GM21619 (cell line): ENCODE measurements at regions not wholly inside any gene's neighbourhood (a gene's known extent, or its start where the extent isn't known, plus 50 kb on each side); places are given as distances from the start of the nearest gene placed in this dataset.

Experiments used
- ATAC-seq: cut with Tn5 transposase; IDR thresholded peaks from one replicate; pipeline ENCODE4 v1.9.1; 2021; ENCODE audit not compliant: unreplicated experiment

DNA sequence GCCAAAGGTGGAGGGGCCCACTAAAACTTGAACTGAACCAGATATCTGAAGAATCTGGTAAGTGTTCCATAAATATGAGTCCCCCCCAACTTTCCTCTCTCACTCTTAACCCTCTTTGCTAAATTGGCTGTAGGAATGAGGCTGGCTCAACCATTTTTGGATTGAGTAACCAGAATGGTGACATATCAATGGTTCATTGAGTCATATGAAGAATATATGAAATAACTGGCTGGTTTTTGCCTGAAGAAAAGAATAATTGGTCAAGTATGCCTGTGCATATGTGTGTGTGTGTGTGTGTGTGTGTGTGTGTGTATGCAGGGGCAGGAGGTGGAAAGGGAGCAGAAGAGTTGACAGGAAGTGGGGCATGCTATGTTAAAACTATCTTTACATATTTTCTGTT lies 472.9 kb upstream of the THBS1 start:
- no peak for ATAC-seq

DNA sequence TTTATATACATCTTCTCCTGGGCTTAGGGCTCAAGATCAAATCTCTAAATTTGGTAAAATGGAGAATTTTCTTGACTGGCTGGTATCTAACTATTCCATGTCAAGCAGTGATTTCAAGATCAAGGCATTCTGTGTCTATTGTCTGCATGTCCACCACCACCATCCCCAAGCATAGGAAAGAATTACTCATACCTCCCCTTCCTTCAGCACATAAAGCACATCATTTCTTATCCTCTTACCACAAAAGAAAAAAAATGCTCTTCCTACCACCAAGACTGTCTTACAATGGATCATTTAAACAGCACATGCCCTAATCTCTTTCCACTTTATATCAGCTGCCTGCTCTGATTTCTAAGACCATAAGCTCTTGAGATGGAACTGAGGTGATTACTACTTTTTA lies 470.5 kb upstream of the THBS1 start:
- no peak for ATAC-seq

DNA sequence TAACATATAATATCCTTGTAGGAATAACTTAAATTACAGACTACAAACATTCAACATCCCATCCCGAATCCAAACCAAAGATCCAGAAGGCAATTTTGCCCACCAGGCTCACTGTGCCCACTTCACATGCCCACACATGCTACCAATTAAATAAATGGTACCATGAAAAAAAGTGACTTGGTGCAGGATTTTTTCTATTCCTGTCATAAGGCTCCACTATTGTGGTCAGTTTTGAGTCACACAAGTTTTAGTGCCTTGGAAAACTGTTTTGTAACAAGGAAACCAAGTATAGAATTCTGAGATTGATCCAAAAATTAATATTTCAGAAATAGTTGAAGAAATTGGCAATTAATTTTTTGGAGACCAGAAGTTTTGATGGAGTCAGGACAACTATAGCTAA lies 470.1 kb upstream of the THBS1 start:
- no peak for ATAC-seq

DNA sequence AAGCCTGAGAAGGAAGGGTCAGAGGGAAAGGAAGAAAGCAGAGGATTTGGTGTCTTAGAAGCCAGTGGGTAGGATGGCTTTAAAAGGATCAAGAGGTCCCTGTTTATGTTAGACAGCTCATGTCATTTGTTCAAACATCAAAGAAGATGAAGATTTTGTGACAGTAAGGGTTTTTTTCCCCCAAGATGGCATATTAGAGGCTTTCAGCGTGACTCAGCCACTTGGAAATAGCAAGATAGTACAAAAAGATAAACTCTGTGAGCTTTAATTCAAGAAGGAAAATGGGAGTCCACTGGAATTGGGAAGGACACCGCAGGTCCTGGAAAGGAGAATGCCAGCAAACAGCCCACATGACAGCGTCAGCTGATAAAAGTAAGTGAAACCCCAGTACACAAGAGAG lies 467.1 kb upstream of the THBS1 start:
- ATAC-seq = no peak

DNA sequence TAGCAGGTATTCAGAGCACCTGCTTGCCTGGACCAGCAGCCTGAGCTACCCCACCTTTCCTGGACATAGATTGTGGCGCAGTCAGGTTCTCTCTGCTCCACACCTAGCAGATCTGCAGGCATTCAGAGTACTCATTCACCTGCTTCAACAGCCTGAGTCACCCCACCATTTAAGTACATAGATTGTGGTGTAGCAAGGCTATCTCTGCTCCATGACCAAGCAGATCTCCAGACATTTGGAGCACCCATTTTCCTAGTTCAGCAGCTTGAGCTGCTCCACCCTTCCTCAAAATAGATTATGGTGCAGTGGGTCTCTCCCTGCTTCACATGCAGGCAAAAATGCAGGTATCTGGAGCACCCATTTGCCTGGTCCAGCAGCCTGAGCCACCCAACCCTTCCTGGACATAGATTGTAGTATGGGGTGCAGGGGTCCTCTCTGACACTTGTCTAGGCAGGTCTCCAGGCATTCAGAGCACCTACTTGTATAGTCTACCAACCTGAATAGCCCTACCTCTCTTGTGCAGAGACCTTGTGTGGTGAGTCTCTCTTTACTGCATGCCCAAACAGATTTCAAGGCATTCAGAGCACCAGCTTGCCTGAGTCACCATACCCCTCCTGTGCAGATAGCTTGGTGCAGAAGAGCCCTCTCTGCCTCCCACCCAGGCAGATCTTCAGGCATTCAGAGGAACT lies 466.0 kb upstream of the THBS1 start:
- no peak for ATAC-seq

DNA sequence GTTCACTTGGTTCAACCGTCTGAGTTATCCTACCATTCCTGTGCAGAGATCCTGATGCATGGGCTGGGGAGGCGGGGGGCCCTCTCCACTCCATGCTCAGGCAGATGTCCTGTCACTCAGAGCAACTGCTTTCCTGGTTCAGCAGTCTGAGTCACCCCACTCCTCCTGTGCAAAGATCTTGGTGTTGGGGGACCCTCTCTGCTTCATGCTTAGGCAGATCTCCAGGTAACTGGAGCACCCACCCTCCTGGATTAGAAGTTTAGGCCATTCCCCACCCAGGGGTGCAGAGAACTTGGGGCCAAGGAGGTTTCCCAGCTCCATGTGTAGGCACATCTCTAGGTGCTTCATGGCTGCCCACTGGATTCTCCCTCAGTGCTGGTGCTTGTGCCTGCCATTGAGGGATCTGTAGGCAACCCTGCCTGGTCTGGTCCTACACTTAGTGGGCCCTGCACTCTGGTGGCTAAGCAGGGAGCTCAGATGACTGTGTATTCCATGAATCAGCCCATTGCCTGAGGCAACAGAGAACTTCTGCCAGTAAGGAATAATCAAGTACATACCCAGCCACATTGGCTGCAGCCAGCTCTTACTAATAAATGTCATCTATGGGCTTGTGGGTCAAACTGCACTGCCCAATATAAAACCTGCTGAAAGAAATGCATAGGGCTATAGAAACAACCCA lies 465.4 kb upstream of the THBS1 start:
- ATAC-seq = no peak

DNA sequence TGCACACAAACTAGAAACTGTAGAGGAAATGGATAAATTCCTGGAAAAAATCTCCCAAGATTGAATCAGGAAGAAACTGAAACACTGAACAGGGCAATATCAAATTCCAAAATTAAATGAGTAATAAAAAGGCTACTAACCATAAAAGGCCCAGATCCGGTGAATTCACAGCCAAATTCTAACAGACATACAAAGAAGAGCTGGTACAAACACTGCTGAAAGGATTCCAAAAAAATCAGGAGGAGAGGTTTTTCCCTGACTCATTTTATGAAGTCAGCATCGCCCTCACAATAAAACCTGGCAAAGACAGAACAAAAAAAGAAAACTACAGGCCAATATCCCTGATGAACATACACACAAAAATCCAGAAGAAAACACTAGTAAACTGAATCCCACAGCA lies 462.4 kb upstream of the THBS1 start:
- ATAC-seq = no peak

DNA sequence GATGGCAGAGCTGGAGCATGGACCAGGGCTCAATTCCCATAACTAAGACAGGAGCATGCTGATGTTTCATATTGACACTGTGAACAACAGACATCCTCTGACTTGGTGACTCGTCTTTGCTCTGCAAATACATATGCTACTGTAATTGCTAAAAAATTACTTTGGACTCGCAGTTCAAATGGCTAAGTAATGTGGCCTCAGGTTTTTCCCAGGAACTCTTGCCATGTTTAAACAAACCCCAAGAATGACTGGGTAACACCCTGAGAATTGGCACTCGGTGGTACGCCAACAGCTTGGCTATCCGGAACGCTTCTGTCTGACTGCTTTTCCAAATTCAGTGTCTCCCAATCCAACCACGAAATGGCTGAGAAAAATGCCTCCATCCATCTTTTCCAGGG lies 456.7 kb upstream of the THBS1 start:
- no peak for ATAC-seq

DNA sequence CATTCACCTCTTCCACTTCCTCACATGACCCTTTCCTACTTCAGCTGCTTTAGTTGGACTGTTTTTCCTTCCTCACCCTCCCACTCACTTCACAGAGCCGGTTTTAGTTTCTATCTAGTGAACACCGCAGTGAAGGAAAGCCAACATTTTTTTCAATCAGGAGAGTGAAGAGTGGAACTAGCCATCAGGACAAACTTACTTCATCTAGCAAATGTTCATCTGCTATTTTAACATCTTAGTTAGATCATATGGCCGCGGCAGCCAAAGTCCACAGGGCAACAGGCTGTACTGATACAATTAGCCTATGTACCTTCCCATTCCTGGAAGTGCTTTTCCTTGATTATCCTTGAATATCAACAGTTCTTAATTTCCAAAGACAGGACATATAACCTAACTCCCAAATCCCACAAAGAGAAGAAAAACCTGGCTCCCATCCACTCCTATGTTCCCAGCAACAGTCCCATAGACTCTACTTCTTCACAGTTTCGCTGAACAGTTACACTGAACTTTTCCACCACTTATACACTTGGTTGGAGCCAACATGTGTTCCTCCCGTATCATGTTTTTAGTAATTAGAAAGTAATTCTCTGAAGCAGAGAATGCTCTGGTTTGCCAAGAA lies 456.2 kb upstream of the THBS1 start:
- ATAC-seq = no peak

DNA sequence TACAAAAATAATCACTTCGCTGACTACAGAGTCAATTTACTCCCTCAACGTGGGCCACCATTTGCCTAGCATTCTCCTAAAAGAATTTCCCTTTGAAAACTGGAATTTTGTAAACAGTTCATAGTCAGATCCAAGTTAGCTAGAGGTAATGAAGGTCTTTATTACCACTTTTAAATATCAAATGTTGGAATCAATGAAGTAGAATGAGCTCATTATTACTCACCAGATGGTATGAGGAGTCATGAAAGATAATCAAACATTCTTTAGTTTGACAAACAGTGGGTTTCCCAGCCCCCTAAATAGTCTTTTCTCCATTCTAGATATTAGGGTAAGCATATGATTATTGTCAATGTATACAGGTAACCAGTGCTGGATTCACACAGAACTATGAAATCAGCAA lies 455.7 kb upstream of the THBS1 start:
- ATAC-seq = no peak

DNA sequence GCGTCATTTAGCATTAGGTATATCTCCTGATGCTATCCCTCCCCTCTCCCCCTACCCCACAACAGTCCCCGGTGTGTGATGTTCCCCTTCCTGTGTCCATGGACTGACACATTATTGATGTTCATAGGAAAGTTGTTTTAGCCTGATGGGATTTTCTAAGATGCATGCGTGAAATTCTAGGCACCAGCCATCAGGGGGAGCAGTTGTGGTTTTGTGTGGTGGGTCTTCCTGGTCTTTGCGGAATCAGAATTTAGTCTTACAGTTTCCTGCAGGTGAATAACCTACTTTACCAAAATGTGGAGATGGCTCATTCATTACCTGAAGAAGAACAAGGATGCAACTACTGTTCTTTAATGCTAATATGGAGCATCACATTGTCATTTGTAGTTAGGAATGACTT lies 455.0 kb upstream of the THBS1 start:
- no peak for ATAC-seq

DNA sequence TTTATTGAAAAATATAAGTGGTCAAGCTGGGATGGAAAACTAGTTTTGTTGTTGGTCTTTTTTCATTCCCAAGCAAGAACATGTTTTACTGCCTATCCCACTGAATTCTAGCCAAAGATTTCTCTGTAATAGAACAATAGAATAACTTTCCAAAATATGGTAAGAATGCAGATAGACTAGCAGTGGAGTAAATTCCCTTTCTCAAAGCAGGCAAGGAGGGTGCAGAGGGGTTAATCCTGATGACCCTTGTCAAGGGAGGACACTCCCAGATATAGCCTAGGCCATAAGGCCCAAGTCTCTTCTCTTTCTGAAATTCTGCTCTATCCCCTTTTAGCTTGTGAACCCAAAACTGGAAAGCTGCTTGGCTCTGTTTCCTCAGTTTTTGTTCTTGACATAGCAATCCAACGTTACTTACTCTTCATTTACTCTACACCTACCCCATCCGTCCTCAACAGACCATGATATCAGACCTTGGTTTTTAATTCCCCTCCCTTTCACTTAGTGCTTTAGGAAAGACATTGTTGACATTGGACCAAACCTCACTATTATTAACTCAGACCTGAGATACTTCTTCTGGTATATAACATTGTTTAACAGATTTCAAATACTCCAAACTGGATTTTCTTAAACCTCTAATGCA lies 453.6 kb upstream of the THBS1 start:
- no peak for ATAC-seq

DNA sequence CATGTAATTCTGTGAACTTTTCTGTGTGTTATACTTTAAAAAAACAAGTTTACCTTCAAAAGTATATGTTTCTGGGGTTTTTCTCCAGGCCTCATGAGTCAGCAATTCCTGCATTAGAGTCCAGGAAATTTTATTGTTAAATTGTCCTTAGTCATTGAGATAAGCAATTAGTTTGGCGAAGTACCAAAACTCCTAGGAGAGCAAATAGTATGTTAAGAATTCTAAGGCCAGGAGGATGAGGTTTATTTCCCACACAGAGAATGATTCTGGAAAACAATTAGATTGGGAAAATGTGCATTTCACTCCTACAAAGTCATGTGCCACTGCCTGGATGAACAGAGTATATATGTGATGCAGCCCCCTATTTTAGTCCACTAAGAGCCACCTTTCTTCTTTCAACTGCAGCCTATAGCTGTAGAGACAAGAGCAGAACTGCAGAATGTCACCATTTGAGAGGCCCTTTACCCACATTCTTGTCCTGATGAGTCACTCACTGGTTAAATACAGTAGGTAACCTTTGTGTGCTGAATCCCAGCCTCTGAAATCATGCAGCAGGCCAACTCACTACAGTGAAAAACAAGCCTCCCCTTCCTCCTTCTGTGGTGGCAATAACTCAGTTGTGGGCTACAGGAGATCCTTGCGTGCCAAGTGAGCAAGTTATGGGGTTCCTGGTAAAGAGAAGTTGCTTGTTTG lies 452.8 kb upstream of the THBS1 start:
- ATAC-seq = no peak

DNA sequence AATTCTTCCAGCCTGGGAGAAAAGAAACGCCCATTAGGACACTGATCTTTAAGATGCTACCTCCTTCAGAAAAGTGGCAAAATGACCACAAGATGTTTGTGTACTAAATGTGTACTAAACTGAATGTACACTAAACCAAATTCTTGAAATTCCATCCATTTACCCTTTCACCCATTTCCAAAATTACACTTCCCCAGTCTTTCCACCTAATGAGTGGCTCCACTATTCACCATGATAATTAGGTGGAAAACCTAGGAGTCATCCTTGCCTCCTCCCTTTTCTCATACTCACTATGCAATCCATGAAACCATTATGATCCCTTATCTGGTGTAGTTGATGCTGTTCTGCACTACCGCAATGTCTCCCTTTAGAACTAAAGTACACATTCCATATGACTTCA lies 452.1 kb upstream of the THBS1 start:
- no peak for ATAC-seq

DNA sequence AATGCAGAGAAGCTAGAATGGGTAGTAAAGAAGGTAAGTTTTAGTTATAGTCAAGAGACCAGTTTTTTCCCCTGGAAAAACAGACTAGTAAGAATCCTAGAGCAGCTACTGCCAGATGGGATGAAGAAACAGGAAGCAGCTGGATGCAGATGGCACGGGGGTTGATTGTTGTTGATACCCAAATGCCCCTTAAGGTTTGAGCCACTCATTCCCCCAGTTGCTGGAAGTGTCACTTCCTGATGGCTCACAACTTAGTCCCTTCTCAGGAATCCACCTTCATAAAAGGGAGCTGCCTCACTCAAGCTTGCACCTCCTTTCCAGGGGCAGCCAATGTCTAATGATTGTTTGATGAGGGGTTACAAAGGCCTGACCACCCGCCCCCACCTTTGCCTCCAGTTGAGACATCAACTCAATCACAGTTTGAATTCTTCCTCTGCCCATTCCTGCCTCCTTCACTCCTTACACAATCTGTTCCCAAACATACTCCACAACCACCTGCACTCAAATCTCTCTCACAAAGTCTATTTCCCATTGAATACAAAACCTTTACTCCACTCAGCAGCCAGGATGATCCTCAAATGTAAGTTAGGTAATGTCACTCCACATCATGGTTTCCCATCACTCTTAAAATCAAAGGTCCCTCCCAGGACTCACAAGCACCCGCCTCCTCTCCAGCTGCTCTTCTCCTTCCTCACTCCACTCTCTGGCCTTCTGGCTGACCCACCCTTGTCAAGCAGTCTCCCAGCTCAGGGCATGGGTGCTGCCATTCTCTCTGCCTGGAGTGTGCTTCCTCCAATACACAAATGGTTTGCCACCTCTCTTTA lies 450.1 kb upstream of the THBS1 start:
- ATAC-seq = no peak

DNA sequence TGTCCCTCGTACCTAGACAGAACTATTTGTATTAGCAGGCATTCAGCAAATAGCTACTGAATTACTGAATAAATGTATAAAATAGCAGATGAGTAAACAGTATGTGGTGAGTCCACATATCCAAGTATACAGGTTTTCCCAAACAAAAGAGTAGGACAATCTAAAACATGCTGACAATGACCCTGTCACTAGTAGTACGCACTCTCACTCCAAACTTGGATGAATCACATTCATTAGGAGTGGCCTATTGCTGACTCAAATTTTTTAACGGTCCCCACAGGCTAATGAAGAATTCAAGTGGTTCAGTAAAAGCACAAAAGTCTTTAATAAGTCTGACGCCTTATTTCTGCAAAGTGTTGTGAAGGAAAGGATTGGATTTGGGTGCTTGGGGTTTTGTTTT lies 449.3 kb upstream of the THBS1 start:
- ATAC-seq = no peak

DNA sequence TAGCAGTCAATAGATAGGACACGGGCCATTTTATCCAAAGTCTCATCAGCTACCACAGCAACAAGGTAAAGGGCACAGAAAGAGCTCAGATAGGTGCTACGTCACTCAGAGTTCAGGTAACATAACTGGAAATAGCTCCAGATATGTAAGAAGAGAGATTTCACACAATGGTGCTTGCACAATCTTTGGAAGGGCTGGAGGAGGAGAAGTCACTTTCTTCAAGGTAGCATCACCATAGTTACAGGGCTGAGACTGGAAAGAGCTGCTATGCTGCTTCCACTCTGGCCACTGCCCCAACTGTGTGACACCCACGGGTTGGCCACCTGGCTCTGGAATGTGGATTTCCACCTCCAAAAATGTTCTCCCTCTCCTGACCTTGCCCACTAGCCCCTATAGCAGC lies 448.8 kb upstream of the THBS1 start:
- no peak for ATAC-seq

DNA sequence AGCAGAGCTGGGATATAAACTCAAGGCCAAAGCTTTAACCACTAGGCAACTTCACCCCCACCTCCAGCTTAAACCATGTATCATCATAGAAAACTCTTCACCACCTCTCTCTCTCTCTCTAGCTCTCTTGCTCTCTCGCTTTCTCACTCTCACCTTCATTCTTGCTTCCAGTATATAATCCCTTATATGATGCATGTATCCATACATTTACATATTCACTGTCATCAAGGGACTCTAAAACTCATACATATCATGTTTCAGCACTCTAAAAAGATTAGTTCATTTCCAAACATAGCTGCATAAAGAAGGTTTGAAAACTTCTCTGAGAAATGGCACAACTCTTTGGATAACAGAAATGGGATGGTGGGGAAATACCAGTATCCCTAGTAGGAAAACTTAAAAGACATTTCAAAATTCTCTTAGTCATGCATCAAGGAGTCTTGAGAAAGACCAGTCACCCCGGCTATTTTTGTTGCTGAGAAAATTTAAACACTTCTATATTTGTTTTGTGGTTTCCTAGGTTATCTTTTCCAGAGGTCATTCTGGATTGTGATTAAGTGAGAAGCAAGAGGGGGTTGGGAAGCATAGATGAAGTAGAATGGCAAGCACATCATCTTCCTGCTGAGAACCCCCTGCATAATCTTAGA lies 447.8 kb upstream of the THBS1 start:
- no peak for ATAC-seq

DNA sequence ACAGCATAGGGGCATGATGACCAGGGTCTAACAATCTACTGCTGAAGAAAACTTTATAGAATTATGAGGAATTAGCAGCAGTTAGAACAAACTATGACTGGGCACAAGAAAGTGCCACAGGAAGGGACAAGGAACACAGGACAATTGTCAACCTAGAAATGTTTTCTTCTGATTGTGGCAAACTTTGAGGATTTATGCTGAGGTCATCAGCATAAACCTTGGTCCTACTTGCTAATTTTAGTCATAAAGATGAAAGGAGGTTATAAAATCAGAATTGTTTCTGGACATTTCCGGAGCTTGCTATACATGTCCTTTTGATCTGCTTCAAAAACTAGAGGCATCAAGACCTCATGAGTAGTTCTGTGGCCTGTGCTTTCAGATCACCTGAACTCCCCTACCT lies 446.6 kb upstream of the THBS1 start:
- no peak for ATAC-seq

DNA sequence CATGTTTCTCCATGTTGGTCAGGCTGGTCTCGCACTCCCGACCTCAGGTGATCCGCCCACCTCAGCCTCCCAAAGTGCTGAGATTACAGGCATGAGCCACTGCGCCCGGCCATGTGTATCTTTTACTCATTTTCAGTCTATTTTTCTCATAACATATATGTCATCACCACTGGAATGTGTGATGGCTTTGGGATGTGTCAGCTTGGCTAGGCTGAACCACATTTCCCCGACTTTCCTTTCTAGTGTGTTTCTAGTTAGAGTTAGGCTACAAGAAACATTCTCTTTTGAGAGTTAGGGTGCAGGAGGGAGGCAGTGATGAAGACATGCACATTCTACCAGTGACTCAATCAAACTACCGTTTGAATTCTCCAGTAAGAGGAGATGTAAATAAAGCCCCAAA lies 444.9 kb upstream of the THBS1 start:
- no peak for ATAC-seq
